ENCODE measurements at regions not wholly inside any gene's neighbourhood (a gene's known extent, or its start where the extent isn't known, plus 50 kb on each side); places are given as distances from the start of the nearest gene placed in this dataset.

DNA sequence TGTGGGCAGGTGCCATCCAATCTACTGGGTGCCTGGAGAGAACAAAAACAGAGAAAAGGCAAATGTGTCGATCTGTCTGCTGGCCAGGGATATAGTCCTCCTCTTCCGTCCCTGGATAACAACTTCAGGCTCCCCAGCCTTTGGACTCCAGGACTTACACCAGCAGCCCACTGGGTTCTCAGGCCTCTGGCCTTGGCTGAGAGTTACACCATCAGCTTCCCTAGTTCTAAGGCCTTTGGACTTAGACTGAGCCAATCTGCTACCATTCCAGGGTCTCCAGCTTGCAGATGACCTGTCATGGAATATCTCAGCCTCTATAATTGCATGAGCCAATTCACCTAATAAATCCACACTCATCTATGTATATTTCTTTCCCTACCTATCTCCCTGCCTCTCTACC lies 460.9 kb upstream of the ADAMTS9 start:
- no peak for DNase-seq (ENCODE audit: low read depth in 1 of 2, low spot score in 1 of 2)
- TF ChIP-seq, protein P1, sequence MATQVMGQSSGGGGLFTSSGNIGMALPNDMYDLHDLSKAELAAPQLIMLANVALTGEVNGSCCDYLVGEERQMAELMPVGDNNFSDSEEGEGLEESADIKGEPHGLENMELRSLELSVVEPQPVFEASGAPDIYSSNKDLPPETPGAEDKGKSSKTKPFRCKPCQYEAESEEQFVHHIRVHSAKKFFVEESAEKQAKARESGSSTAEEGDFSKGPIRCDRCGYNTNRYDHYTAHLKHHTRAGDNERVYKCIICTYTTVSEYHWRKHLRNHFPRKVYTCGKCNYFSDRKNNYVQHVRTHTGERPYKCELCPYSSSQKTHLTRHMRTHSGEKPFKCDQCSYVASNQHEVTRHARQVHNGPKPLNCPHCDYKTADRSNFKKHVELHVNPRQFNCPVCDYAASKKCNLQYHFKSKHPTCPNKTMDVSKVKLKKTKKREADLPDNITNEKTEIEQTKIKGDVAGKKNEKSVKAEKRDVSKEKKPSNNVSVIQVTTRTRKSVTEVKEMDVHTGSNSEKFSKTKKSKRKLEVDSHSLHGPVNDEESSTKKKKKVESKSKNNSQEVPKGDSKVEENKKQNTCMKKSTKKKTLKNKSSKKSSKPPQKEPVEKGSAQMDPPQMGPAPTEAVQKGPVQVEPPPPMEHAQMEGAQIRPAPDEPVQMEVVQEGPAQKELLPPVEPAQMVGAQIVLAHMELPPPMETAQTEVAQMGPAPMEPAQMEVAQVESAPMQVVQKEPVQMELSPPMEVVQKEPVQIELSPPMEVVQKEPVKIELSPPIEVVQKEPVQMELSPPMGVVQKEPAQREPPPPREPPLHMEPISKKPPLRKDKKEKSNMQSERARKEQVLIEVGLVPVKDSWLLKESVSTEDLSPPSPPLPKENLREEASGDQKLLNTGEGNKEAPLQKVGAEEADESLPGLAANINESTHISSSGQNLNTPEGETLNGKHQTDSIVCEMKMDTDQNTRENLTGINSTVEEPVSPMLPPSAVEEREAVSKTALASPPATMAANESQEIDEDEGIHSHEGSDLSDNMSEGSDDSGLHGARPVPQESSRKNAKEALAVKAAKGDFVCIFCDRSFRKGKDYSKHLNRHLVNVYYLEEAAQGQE (IDR thresholded peaks at IDR 0.05; ENCODE audit: insufficient replicate concordance, low read depth): no peak
- TF ChIP-seq SPI1 (IDR thresholded peaks at IDR 0.05; ENCODE audit: borderline replicate concordance, low read depth): no peak
- TF ChIP-seq GABPA (IDR thresholded peaks at IDR 0.05; ENCODE audit: low read depth): no peak
- TF ChIP-seq, protein P2, sequence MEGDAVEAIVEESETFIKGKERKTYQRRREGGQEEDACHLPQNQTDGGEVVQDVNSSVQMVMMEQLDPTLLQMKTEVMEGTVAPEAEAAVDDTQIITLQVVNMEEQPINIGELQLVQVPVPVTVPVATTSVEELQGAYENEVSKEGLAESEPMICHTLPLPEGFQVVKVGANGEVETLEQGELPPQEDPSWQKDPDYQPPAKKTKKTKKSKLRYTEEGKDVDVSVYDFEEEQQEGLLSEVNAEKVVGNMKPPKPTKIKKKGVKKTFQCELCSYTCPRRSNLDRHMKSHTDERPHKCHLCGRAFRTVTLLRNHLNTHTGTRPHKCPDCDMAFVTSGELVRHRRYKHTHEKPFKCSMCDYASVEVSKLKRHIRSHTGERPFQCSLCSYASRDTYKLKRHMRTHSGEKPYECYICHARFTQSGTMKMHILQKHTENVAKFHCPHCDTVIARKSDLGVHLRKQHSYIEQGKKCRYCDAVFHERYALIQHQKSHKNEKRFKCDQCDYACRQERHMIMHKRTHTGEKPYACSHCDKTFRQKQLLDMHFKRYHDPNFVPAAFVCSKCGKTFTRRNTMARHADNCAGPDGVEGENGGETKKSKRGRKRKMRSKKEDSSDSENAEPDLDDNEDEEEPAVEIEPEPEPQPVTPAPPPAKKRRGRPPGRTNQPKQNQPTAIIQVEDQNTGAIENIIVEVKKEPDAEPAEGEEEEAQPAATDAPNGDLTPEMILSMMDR (IDR thresholded peaks at IDR 0.05; ENCODE audit: insufficient read depth, low read length): no peak
- TF ChIP-seq POLR2AphosphoS5 (IDR thresholded peaks at IDR 0.05; ENCODE audit: low read depth): no peak
- H3K27me3 ChIP-seq (ENCODE audit: insufficient read depth, poor library complexity, severe bottlenecking): no peaks in the 10 kb centered on the region

DNA sequence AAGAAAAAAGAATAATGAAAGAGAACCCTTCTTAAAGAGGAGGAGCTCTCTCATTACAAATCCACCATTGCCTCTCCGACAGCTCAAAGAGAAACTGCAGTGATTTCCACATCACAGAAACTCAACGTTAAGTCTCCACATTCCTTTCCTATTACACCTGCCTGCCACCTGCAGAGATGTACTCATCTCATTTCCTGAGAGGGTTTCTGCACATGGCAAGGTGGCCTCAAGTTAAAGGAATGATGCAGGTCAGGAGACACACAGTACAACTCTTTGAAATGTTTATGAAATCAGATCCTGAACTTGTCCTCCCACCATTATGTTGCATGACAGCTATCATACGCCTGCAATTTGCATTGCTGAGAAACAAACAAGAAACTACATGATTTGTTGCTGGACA lies 458.4 kb upstream of the ADAMTS9 start:
- no peak for DNase-seq (ENCODE audit: low read depth in 1 of 2, low spot score in 1 of 2)
- Histone ChIP-seq H3K4me3 (replicated peaks; ENCODE audit: insufficient read depth, low read length) (no peak overlapping the region), H3K27ac (replicated peaks) (no peak overlapping the region), H3K27me3 (ENCODE audit: insufficient read depth, poor library complexity, severe bottlenecking) (no peaks in the 10 kb centered on the region)
- TF ChIP-seq POLR2AphosphoS5 (IDR thresholded peaks at IDR 0.05; ENCODE audit: low read depth): no peak
- TF ChIP-seq, protein P2 (IDR thresholded peaks at IDR 0.05; ENCODE audit: insufficient read depth, low read length): no peak
- TF ChIP-seq, protein P1 (IDR thresholded peaks at IDR 0.05; ENCODE audit: insufficient replicate concordance, low read depth): no peak
- TF ChIP-seq SPI1 (IDR thresholded peaks at IDR 0.05; ENCODE audit: borderline replicate concordance, low read depth): no peak
- no peak for TF ChIP-seq GABPA (IDR thresholded peaks at IDR 0.05; ENCODE audit: low read depth)

More for the DNA sequence above, 460.9 kb upstream of the ADAMTS9 start:
- Histone ChIP-seq H3K4me3 (replicated peaks; ENCODE audit: insufficient read depth, low read length) (no peak overlapping the region), H3K27ac (replicated peaks) (no peak overlapping the region)

DNA sequence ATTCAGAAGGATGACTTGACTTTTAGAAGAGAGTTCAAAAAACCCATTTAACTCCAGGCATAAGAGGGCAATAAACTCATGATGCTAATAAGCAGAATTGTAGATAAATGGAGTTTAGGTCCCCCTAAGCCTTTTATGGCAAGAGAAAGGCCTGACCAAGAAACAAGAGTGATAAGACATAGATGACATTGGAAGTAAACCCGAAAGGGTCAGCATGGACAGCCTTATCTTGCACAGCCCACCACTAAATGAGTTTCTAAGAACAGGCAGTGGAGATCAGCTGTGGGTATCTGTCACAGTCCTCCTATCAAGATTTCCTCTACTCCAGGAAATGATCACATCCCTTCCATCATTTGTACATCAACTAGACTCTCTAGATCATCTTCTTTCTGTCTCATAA lies 457.9 kb upstream of the ADAMTS9 start:
- DNase-seq (ENCODE audit: low read depth in 1 of 2, low spot score in 1 of 2): no peak
- no peak overlapping the region for H3K27ac ChIP-seq (replicated peaks)
- TF ChIP-seq, protein P1 (IDR thresholded peaks at IDR 0.05; ENCODE audit: insufficient replicate concordance, low read depth): no peak
- TF ChIP-seq GABPA (IDR thresholded peaks at IDR 0.05; ENCODE audit: low read depth) (no peak), POLR2AphosphoS5 (IDR thresholded peaks at IDR 0.05; ENCODE audit: low read depth) (no peak), SPI1 (IDR thresholded peaks at IDR 0.05; ENCODE audit: borderline replicate concordance, low read depth) (no peak)
- TF ChIP-seq, protein P2 (IDR thresholded peaks at IDR 0.05; ENCODE audit: insufficient read depth, low read length): no peak
- no peak overlapping the region for H3K4me3 ChIP-seq (replicated peaks; ENCODE audit: insufficient read depth, low read length)
- no peaks in the 10 kb centered on the region for H3K27me3 ChIP-seq (ENCODE audit: insufficient read depth, poor library complexity, severe bottlenecking)

All from HL-60 (cell line).